NCI-H2029 treated with DMSO at 0.1 percent for 48 hours (cell line): ENCODE measurements at regions not wholly inside any gene's neighbourhood (a gene's known extent, or its start where the extent isn't known, plus 50 kb on each side); places are given as distances from the start of the nearest gene placed in this dataset.
"Not testable (repeated sequence)": the region's sequence is repeated elsewhere in the genome, so short reads cannot be mapped to it uniquely, and the experiment has no call there.

Experiments
- DNase-seq: peaks from one replicate; lab custom pipeline; 2025; lab: John Stamatoyannopoulos, UW

- no peak for DNase-seq
Measured at GRCh38 chr4:122100508-122100907, 51.6 kb upstream of the BLTP1 start.

- DNase-seq: no peak
Measured at GRCh38 chr4:122099896-122100295, 52.2 kb upstream of the BLTP1 start.

- no peak for DNase-seq
Measured at GRCh38 chr4:122091836-122092405, 60.2 kb upstream of the BLTP1 start.

- DNase-seq: no peak
Measured at GRCh38 chr4:122091397-122091796, 60.7 kb upstream of the BLTP1 start.

- no peak for DNase-seq
Measured at GRCh38 chr4:122090989-122091388, 61.1 kb upstream of the BLTP1 start.

GRCh38 chr4:122086338-122087065 is 65.6 kb upstream of the BLTP1 start:
- peak; percentile 3 for DNase-seq

- no peak for DNase-seq
Measured at GRCh38 chr4:122083989-122084388, 68.1 kb upstream of the BLTP1 start.

GRCh38 chr4:122083351-122083750 is 68.8 kb upstream of the BLTP1 start:
- DNase-seq: no peak

GRCh38 chr4:122082661-122083060 is 69.5 kb upstream of the BLTP1 start:
- no peak for DNase-seq

- DNase-seq: not testable (repeated sequence)
Measured at GRCh38 chr4:122077653-122078052, 74.5 kb upstream of the BLTP1 start.

GRCh38 chr4:122076835-122077234 is 75.3 kb upstream of the BLTP1 start:
- DNase-seq: not testable (repeated sequence)

- DNase-seq: no peak
Measured at GRCh38 chr4:122073615-122074014, 78.5 kb upstream of the BLTP1 start.

- no peak for DNase-seq
Measured at GRCh38 chr4:122065915-122066314, 86.2 kb upstream of the BLTP1 start.

- DNase-seq: no peak
Measured at GRCh38 chr4:122065149-122065548, 87.0 kb upstream of the BLTP1 start.

- no peak for DNase-seq
Measured at GRCh38 chr4:122053186-122053585, 98.9 kb upstream of the BLTP1 start.

- DNase-seq: no peak
Measured at GRCh38 chr4:122052677-122053076, 99.5 kb upstream of the BLTP1 start.

- DNase-seq: no peak
Measured at GRCh38 chr4:122050841-122051240, 99.0 kb upstream of the TRPC3 start.

- no peak for DNase-seq
Measured at GRCh38 chr4:122047456-122048425, 95.9 kb upstream of the TRPC3 start.

GRCh38 chr4:122046255-122046654 is 94.4 kb upstream of the TRPC3 start:
- no peak for DNase-seq

- DNase-seq: peak; percentile 30
Measured at GRCh38 chr4:122045533-122045932, 93.7 kb upstream of the TRPC3 start.

- DNase-seq: no peak
Measured at GRCh38 chr4:122044501-122044900, 92.6 kb upstream of the TRPC3 start.

- DNase-seq: no peak
Measured at GRCh38 chr4:122041312-122041711, 89.5 kb upstream of the TRPC3 start.

- DNase-seq: no peak
Measured at GRCh38 chr4:122038896-122039295, 87.0 kb upstream of the TRPC3 start.
